Right atrium auricular region (tissue), 2 donors: ENCODE measurements at regions not wholly inside any gene's neighbourhood (a gene's known extent, or its start where the extent isn't known, plus 50 kb on each side); places are given as distances from the start of the nearest gene placed in this dataset.

Experiments used
- DNase-seq: peaks from one replicate; pipeline ENCODE4 v3.0.0-alpha.2; 2019; ENCODE audit warnings: low spot score
- H3K27ac ChIP-seq, 2 donors: fragments of 200-600 bp; sonication (generic); 1 replicate in 1 of 2; 2 replicates in 1 of 2; pipeline ENCODE4 v1.5.1; 2016 to 2019
- H3K27me3 ChIP-seq, 2 donors: fragments of 200-600 bp; sonication (generic); one replicate each; pipeline versions ENCODE4 v1.5.1 to v1.6.0; 2017 to 2019
- H3K36me3 ChIP-seq: fragments of 200-600 bp; sonication (generic); one replicate; pipeline ENCODE4 v1.5.1; 2016
- H3K4me1 ChIP-seq, 2 donors: fragments of 200-600 bp; sonication (generic); one replicate each; pipeline versions ENCODE4 v1.5.1 to v1.6.0; 2017 to 2019
- H3K4me3 ChIP-seq, 2 donors: fragments of 200-600 bp; sonication (generic); 1 replicate in 1 of 2; 2 replicates in 1 of 2; pipeline ENCODE4 v1.5.1; 2017 to 2019; ENCODE audit warnings: mild to moderate bottlenecking in 1 of 2, moderate library complexity in 1 of 2
- H3K9me3 ChIP-seq, 2 donors: fragments of 200-600 bp; sonication (generic); one replicate each; pipeline ENCODE4 v1.5.1; 2019
- CTCF ChIP-seq, 2 donors: fragments of 200-600 bp; sonication (generic); IDR thresholded peaks; one replicate each; pipeline ENCODE4 v1.5.1; 2019; ENCODE audit warnings: antibody characterized with exemption in 2 of 2

DNA sequence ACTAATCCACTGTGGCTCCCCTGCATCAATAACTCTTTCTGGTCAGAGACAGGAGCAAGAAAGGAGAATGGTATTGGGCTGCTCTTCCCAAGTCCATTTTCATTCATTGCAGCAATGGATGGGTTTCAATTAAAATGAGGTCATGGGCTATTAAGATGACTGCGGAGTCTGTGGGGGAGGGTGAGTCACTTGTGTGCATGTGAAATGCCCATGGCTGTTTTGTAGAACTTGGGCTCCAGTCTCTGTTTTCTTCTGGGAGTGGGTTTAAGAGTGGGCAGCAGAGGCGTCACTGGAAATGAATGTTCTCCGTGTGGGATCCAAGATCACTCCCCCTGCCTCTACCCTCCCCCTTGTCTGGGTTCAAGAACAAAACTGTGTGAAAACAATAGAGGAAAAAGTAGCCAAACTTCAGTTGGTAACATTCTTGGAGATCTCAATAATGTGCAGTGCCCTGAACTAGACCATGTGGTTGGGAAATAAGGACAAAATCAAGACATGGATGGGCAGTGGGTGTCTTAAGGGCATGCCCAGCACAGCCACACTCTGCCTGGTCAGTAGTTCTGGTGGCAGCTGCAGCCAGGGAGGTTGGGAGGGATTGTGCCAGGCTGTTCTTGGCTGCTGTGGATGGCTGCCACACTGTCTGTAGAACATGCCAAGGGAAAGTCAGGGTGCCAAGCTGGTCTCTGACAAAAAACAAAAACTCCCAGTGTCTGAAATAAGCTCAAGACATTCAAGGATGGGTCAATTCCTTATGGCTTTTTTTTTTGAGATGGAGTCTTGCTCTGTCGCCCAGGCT is 68.2 kb upstream of the CXCR4 start:
- TF ChIP-seq CTCF (IDR thresholded peaks at IDR 0.05), result no peak
- Histone ChIP-seq H3K27ac (no peak overlapping the region), H3K4me3 (no peak overlapping the region), H3K4me1 (no peaks in the 10 kb centered on the region), H3K36me3 (no peaks in the 10 kb centered on the region), H3K9me3 (no peaks in the 10 kb centered on the region), H3K27me3 (no peaks in the 10 kb centered on the region)
- no peak for DNase-seq

- no peaks in the 10 kb centered on the region for H3K36me3 ChIP-seq
- TF ChIP-seq CTCF (IDR thresholded peaks at IDR 0.05), result no peak
- no peaks in the 10 kb centered on the region for H3K27me3 ChIP-seq
- no peaks in the 10 kb centered on the region for H3K9me3 ChIP-seq
- H3K4me3 ChIP-seq, result no peak overlapping the region
- H3K27ac ChIP-seq, result no peak overlapping the region
- no peaks in the 10 kb centered on the region for H3K4me1 ChIP-seq
- no peak for DNase-seq
Observed at GRCh38 chr2:136183097-136183496, 65.1 kb upstream of the CXCR4 start.

- Histone ChIP-seq H3K27ac (no peak overlapping the region), H3K36me3 (no peaks in the 10 kb centered on the region), H3K4me3 (no peak overlapping the region), H3K9me3 (no peaks in the 10 kb centered on the region), H3K4me1 (no peaks in the 10 kb centered on the region), H3K27me3 (no peaks in the 10 kb centered on the region)
- DNase-seq, result no peak
- TF ChIP-seq CTCF (IDR thresholded peaks at IDR 0.05), result no peak
Observed at GRCh38 chr2:136182315-136182714, 64.4 kb upstream of the CXCR4 start.

- no peaks in the 10 kb centered on the region for H3K36me3 ChIP-seq
- no peak overlapping the region for H3K4me3 ChIP-seq
- H3K27me3 ChIP-seq, result no peaks in the 10 kb centered on the region
- no peaks in the 10 kb centered on the region for H3K9me3 ChIP-seq
- H3K4me1 ChIP-seq, result no peaks in the 10 kb centered on the region
- no peak for DNase-seq
- TF ChIP-seq CTCF (IDR thresholded peaks at IDR 0.05), result no peak
- H3K27ac ChIP-seq, result no peak overlapping the region
Observed at GRCh38 chr2:136179602-136179975, 61.6 kb upstream of the CXCR4 start.

DNA sequence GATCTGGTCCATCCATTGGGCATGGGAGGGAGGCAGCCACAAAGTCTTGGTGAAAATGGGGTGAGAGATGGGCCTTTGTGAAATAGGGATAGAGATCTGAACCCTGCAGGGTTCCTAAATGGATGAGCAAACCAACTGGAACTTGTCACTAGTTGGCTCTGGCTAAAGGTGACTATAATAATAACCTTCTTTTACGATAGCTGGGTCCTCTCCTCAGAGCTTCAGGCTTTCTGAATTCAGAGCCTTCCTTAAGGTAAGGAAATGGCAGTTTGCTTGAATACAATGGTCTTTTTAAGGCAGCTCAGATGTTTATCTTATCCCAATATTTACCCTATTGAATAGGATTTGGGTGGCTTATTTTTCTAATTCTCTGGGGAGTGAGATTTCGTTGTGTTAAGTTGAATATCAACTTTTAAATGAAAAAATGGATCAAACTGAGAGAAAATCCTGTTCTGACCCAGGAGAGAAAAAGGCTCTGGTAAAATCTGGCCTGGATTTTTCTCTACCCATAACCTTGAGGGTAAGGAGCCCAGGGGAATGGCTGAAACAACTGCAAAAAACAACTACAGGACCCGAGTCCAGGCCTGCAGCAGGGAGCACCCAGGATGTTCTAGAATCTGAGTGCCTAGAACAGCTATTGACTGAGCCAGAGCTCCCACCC is 61.1 kb upstream of the CXCR4 start:
- no peaks in the 10 kb centered on the region for H3K4me1 ChIP-seq
- H3K27ac ChIP-seq, result no peak overlapping the region
- H3K4me3 ChIP-seq, result no peak overlapping the region
- no peaks in the 10 kb centered on the region for H3K36me3 ChIP-seq
- TF ChIP-seq CTCF (IDR thresholded peaks at IDR 0.05), result no peak
- no peaks in the 10 kb centered on the region for H3K9me3 ChIP-seq
- H3K27me3 ChIP-seq, result no peaks in the 10 kb centered on the region
- no peak for DNase-seq
